ENCODE measurements at regions not wholly inside any gene's neighbourhood (a gene's known extent, or its start where the extent isn't known, plus 50 kb on each side); places are given as distances from the start of the nearest gene placed in this dataset.
A peak's percentile ranks its signal among the peaks of the same experiment; 100 is the strongest.

DNA sequence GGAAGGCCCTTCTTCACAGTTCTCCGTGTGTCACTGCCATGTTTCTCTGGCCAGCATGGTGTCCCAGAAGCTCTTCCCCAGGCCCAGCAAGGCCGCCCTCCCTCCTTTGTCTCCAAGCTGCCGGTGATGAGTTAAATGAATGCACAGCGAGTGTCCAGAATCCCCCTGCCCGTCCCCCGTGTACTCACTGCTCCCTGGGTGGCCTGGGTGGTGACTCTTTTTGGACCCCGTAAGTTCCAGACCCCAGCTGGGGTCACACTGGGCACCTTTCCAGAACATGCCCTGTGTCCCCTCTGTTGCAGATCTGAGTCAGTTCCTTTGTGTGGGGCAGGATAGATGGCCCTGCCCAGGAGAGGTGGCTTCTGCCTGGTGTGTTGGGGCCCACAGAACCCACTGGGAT lies 95.0 kb downstream of the MRPL36 start:
- DNase-seq = no peak

DNA sequence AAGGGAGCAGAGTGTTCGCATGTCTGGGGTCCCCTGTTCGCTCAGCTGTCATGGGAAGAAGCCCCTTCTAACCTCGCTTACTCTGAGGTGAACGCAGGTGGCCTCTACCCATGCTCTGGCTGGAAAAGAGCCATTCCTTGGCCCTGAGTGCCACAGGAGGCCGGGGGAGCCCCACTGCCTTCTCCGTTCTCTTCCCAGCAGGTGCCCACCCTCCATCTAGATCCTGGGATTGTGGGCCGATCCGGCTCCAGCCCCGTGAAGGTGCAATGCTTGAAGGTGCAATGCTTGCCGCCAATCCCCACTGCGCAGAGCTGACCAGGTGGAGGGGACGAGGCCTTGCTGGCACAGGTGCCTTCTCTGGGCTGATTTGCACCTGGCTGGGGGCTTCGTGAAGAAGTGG lies 95.4 kb downstream of the MRPL36 start:
- DNase-seq = no peak

DNA sequence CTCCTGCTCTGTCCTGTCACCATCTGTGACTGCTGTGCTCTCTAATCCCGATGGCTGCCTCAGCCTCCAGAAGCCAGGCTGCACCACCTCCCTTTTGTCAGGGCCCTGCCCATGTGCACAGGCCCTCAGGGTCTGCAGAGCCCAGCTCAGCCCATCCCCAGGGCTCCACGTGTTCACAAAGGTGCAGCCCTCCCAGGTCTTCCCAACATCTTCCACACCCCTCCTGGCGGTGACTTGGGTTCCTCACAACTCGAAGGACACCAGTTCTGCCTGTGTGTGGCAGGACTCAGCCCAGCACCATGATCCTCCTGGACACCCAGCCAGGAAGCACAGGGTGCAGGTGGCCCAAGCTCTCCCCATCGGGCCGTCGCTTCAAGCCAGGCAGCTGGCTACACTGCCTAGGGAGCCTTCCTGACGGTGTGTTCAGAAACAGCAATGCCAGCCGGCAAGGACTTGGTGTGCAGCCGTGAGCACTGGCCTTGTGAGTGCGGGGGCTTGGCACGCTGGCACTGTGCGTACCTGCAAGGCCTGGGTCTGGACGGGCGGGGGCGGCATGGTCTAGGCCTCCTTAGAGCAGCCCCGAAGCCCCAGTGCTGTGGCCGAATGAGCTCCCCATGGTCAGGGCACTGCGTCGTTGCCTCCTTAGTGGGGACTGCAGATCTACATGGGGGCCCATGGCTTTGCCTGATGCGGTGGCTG lies 96.1 kb downstream of the MRPL36 start:
- DNase-seq = no peak

DNA sequence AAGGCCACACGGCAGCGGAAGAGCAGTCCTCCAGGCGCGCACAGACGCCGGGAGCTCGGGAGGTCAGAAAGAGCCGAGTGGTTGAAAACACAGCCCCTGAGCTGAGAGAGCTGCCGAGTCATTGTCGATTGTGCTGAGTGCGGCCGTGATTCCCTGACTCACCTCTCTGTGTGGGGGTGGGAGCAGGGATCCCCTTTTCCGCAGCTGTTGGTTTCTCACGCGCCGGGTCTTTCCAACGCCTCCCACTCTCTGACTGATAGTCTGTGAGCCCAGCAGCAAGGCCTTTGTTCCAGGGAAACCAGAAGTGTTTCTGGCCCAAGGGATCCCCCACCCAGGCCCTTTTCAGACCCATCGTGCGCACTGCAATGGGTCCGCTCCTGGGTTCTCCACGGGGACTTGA lies 97.3 kb downstream of the MRPL36 start:
- DNase-seq = no peak

DNA sequence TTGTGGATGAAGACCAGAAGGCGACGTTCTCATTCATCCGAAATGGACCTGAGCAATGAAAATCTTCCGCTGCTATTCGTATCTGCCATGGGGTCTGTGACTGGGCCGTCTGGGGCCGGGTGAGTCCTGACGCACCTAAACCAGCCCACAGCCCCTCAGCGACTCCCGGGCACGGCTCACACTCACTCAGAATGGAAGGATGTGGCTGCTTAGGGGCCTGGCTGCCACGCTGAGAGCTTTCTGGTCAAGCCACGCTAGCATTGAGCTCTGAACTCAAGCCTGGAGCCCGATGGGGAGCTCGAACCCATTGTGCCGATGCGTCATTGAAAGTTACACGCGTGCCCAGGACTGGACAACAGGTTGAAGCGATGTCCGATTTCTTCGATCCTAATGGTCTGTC lies 97.8 kb downstream of the MRPL36 start:
- no peak for DNase-seq

DNA sequence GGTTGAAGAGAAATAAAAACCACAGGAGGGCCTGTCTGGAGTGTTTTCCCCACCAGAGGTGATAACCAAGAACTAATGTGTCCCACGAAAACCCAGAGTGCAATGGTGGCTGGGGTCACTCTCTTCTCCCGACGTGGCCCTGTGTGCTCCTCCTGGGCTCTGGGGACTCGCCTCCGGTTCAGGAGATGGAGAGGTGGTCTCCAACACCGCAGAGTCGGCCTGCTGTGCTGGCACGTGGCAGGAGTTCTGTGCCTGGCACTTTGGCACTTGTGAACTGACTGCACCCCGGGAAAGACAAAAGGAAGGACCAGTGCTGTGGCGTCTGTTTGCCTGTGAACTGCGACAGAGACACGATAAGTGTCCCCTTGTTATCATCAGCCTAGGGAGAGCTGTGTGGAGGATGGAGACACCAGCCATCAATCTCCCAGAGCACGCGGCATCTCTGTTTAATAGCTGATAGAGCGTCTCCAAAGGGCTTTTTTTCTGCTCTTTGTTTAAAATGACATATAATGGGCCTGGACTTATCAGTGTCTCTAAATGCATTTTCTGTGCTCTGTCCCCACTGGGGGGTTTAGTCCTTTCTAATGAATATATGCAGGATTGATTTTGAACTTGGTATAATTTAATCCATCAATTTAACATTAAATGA lies 98.3 kb downstream of the MRPL36 start:
- no peak for DNase-seq

DNA sequence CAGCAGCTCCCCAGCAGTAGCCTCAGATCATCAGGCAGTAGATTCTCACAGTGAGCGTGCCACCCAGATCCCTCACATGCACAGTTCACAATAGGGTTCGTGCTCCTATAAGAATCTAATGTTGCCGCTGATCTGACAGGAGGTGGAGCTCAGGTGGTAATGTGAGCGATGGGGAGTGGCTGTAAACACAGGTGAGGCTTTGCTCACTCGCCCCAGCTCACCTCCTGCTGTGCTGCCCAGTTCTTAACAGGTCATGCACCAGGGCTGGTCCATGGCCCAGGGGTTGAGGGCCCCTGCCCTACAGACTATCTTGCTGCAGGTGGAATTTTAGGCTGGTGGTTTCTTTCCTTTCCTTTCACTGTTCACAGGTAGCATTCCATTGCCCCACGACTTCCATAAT lies 100.2 kb downstream of the MRPL36 start:
- no peak for DNase-seq

DNA sequence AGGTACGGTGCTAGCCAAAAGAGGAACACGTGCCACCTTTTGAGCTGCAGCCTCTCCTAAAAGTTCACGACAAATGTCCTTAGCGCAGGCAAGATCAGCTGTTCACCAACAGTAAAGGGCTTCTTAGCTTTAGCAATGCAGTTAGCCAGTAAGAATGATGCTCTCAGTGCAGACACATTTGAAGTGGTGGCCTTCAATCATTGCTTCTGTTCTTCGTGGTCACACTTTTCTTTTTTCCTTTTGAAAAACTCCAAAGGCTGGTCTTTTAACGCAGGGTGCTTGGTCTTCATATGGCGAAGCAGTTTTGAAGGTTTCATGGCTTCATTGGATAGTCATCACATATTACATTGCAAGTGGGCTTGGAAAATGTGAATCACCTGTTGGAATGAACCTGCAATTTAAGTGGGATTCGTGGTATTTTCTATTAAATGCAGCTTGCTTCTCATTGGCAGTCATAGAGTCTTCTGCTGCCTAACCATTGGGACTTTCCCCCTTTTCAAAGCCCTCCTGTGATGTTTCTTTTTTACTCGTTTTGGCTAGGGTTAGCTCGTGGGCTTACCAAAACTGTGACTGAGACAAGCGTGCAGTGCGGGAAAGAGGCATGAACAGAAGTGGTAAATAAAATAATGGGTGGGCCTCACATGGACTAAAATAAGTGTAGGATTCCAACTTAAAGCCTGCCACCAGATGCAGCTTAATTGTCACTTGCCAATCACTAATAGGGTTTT lies 100.9 kb downstream of the MRPL36 start:
- DNase-seq = no peak

DNA sequence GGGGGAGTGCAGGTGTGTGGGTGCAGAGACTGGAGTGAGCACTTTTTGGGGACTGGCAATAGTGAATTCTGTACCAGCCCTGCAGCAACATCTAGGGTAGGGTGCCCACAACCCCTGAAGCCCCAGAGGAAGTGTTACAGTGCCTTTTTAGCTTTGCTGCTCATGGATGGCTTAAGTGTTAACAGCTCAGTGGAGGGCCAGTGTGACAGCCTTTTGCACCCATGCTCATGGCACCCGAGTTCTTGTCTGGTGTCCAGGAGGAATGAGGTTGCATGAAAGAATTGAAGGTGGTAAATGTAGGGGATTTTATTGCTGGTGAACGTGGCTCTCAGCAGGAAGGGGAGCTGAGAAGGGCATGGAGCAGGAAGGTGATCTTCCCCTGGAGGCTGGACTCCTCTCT lies 107.3 kb downstream of the MRPL36 start:
- DNase-seq = no peak

DNA sequence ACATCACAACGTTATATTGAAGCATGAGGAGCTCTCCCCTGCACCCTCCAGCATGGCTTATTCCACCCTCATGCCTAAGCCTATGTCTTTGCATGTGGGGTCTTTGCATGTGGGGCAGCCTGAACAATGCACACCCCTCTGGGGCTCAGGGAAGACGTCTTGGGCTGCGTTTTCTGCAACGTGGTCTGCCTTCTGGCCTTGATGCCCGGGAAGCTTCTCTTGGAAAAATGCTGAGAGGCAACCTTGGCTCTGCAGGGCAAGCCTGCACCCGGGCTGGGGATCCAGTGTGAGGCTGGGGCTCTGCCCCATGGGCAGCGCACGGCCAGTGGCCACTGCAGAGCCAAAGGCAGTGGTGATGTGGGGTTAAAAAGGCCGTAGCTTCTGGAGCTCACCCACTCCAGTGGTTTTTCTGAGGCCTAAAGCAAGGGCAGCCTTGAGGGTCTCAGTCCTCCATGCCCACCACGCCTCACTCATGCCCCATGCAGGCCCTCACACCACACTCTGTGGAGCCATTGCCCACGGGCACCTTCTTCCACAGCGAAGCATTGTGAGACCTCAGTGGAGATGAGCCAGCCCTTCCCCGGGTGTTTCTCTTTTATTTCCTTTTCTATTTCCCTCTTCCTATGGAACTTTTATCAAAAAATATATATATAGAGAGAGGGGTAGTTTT lies 112.2 kb downstream of the MRPL36 start:
- DNase-seq = no peak

DNA sequence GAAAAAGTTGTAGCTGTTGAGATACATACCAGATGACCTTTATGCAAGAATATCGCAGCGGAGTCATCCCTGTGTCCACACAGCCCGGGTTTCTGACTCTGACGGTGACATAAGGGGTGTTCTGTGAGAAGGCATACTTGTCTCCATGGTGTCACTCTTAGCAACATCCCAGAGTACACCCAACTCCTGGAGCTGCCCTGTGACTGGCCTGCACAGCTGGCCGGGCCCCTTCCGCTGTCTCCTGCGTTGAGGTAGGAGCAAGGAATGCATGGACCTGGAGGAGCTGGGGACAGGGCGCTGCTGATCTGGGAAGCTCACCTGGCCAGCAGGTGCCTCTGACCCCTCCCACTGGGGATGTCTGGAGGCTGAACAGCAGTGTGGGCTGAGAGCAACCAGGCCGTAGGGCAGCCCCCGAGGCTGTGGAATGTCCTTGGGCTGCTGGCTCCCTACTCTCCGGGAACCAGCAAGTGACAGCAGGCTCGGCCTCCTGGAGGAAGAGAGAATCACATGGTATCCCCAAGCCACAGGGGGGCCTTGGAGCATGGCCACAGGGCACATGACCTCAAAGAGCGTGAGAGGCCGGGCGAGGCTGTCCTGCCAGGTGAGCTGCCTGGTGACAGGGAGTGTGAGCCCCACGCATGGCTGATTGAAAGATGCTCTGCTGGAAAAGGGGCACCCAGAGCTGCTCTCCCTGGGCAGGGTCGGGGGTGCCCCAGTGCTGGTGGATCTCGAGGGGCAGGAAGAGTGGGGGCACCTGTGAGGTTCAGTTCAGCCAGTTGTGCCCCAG lies 113.4 kb downstream of the MRPL36 start:
- no peak for DNase-seq

DNA sequence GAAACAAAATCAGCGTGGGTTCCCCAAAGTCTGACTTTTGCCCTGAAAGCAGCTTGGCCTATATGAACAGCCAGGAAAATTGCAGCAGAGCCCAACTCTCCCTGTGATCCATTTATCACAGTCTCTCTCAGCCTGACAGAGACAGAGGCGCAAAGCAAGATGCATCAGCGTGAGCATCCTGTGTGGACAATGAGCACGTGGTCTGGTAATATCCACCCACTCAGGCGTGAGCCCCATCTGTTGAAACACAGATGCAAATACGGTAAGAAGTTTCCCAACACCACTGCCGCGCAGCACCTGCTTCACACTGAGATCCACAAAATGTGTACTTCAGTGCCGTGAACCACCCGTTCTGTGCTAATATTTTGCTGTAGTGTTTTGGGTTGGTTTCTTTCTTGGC lies 114.6 kb downstream of the MRPL36 start:
- DNase-seq = no peak

DNA sequence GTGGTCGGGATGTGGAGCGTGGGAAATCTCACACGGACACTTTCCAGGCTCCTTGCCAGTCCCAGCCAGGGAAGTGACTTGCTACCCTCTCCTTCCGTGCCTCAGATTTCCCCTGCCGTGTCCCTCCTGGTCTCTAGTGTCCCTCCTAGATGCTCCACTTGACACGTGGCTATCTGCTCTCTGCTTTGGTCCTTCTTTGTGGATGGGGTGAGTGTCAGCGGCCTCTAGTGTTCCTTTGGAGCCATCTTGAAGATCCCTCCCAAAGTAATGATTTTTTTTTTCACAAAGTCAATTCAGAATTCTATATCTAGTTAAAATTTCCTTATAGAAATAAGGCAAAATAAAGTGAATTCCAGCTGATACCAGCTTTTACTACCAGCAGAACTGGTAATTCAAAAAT lies 117.7 kb downstream of the MRPL36 start:
- DNase-seq = no peak

DNA sequence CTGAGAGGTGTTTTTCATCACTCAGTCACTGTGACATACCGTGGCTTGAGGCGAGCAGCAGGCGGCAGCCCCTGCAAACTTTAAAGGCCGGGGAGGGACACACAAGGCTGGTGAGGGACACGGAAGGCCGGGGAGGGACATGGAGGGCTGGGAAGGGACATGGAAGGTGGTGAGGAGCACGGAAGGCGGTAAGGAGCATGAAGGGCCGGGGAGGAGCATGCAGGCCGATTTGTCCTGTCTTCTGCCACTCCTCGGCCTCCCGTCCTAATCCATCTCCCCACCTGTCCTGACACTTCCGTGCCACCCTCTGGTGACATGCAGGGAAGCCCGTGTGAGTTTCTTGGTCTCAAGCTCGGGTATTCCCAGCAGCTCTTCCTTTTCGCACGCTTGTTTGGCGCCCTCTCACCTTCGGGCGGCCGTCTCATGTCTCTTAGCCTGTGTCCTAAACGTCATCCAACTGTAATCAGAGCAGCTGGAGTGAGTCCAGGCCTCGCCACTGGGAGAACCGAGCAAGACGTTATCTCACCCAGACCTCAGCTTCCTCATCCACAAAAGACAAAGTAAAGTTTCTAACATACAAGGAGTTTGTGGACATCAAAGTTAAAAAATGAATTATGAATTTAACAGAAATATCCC lies 126.5 kb downstream of the MRPL36 start:
- no peak for DNase-seq

DNA sequence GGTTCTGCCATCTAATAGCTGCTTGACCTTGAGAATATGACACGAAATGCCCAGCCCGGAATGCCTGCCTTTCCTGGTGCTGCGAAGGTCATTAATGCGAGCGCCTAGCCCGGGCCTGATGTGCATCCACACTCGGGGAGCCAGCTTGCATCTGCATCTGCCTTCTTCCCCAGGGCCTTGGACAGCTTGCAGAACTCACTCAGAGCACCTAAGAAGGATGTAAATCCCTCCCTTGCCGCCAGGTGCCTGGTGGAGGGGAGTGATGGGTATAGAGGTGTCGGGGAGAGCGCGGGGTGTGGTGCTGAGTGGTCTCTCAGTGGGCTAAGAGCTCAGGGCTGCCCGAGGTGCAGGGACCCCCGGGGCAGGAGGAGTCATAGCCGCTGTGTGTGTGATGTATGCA lies 127.2 kb downstream of the MRPL36 start:
- no peak for DNase-seq

DNA sequence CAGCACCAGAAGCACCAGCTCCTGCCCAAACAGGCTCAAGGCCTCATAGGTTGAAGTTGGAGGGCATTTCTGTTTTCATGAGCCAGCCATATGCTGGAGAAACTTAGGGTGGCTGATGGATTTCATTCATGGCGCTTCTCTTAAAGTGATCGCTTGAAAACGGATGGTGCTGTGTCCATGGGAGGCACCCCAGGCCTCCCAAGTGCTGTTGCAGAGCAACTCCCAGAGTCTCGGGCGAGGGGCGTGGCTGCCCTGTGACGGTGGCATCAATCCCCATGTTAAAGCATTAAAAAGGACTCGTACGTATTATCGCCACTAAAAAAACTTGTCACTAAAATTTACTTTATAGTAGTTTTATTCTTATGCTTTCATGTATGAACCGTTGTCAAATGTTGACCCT lies 128.3 kb downstream of the MRPL36 start:
- no peak for DNase-seq

DNA sequence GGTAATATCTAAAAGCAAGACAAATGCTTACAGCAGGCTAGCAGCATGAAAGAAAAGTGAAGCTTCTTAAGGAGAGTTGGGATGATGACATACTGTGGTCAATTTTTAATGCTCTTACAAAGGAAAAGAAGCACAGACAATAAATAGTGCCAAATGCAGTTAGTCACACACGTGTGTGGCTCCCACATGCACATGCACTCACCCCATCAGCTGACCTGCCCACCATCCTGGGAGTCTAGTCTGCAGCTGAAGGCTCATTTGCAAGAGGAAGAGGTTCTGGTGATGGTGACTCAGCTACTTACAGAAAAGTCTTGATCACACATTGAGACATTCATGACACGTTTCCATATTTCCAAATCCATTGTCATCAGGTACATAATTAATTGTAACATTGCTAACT lies 129.3 kb downstream of the MRPL36 start:
- peak; percentile 38 for DNase-seq

DNA sequence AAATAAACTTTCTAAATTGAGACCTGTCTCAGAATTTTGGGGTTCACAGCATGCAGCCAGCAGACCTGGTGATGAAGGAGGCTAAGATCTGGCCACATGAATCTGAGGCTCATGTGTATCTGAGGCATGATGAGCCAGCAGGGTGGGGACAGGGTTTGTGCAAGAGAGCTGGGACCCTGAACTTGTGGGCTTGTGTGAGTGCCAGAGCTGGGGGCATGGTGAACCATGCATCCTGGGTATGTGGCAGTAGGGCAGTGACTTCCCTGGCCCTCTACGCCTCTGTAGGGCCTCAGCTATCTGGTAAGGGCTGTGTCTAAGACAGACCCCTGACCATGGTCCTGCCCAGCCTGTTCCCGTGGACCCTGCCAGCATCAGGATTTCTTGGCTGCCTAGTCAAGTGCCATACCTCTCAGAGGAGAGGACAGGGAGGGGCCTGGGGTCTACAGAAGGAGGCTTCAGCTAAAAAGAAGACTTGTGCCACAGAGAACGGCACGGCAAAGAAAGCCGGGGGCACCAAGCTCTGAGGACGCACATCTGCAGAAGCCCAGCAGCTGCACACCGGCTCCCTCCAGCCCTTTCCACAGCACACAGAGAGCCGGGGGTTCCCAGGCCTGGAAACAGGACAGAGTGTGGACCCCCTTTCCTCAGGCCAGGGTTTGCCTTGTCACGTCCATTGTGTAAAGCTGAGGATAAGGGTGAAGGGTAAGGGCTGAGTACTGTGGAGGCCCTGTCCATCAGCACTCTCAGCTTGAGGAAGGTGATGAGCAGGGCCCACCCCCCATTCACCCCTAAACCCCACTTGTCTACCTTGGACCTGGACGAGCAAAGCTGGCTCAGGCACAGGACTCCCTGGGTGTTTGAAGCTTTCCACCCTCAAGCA lies 130.1 kb downstream of the MRPL36 start:
- no peak for DNase-seq

DNA sequence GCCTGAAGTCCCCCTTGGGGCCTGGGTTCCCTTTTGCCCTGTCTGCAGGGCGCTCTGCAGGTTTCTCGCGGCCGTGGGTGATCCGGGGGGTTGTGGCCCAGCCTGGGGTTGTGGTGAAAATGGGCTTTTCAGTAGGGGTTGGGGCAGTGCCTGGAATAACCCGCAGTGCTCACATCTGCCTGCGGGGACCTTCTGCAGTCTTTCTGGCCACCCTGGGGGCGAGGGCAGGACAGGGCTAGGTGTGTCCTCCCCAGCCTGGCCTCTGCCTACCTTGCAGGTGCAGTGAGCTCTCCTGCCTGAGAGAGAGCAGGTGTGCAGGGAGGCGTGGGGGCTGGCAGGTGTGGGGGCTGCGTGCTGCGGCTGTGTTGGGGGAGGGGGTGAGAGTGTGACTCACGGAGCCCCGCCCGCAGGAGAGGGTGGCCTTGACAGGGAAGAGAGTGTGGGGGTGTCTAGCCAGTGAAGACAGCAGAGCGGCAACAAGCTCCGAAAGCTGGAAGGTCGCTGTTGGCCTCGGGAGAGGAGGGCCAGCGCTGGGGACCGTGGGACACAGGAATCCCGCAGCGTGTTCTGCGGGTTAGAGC lies 131.4 kb downstream of the MRPL36 start:
- no peak for DNase-seq

DNA sequence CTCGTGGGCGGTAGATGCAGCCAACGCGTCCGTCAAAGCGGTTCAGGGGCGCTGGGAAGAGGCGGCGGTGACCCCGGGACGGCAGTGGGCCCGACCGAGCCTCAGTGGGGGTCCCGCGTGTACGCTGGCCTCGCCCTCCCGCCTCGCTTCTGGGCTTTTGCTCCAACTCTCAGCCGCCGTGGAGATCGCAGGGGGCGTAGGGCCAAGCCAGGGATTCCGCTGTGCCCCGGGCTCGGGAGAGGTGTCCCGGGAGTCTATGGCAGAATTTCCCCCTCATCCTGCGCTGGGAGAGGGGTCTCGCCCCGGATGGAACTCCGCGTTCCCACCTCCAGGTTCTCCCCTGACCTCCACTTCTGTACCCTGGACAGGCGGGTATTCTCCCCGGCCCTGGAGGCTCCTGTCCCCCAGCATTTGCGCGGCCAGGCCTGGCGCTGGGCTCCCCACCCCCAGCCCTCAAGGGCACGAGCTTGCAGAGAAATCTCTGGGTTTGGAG lies 131.9 kb downstream of the MRPL36 start:
- DNase-seq = no peak
